HPDE6-E6E7 (cell line): ENCODE measurements at regions not wholly inside any gene's neighbourhood (a gene's known extent, or its start where the extent isn't known, plus 50 kb on each side); places are given as distances from the start of the nearest gene placed in this dataset.
"Not testable (repeated sequence)": the region's sequence is repeated elsewhere in the genome, so short reads cannot be mapped to it uniquely, and the experiment has no call there.

Source experiments
- DNase-seq: peaks from one replicate; pipeline ENCODE4 v3.0.0; 2011; ENCODE audit warnings: missing footprints; ENCODE audit errors: extremely low spot score

DNA sequence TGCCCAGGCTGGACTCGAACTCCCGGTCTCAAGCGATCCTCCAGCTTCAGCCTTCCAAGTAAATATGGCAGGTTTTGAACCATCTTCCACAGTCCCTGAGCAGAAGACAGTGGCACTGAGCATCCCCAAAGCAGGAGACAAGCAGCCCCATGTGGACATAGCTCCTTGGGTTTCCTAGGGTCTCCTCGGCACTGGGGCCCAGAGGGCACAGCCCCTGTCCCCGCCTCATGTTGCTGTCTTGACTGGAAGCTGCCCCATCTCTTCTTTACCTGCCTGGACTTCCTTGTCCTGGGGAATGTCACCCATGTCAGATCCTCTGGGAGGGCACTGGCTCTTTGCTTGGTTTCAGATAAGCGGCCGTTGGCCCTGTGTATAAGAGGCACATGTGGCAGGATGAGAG lies 263.7 kb upstream of the RAB4A start:
- DNase-seq, result no peak

DNA sequence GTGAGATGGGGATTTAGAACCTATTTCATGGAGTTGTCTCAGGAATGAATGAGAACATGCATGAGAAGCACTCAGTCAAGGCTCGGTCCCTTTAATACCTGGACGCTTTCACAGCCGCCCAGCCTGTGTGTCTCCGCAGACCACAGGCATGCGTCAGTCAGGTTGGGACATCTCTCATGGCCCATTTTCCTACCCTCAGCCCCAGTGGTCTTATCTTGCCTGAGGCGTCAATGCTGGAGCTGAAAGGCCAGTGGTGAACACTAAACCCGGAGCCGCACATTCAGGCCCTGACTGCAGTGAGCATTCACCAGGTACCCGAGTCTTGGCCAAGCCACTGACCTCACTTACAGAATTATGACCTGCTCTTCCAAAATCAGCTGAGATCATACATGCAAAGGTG lies 263.2 kb upstream of the RAB4A start:
- no peak for DNase-seq

DNA sequence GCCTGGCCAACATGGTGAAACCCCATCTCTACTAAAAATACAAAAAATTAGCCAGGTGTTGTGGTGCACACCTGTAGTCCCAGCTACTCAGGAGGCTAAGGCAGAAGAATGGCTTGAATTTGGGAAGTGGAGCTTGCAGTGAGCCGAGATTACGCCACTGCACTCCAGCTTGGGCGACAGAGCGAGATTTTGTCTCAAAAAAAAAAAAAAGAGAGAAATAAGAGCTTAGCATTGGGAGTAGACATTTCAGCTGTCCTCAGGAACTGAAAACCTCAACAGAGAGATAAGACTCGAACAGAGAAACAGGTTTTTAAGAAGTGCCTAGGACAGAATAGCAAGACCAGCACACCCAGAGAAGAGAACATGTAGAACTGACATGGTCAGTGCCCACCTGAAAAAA lies 262.6 kb upstream of the RAB4A start:
- not testable (repeated sequence) for DNase-seq

DNA sequence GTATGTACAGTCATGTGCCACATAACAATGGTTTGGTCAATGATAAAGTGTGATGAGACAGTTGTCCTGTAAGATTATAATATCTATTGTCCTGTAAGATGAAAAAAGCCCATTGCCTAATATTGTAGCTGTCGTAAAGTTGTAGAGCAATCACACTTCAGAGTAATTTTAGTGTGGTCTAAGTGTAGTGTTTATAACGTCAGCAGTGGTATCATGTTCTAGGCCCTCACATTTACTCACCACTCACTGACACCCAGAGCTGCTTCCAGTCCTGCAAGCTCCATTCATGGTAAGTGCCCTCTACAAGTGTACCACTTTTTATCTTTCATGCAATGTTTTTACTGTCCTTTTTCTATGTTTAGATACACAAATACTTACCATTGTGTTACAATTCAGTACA lies 259.9 kb upstream of the RAB4A start:
- DNase-seq, result no peak

DNA sequence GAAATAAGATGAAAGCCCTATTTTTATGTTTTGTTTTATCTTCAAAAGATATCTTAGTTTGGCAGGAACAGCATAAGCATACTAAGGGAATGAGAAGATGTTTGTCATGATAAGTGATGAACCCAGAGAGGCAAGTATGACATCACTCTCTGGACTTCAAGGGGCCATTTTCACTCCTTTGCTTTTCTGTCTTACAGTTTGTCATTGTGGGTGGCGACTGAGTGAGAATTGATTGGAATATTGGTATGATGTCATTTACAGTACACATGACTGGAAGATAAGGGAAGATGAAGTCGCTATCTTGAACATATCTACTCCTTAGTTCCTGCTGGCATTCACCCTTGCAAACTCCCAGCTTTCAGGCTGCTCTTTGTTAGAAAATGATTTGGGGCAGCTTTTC lies 258.1 kb upstream of the RAB4A start:
- no peak for DNase-seq

DNA sequence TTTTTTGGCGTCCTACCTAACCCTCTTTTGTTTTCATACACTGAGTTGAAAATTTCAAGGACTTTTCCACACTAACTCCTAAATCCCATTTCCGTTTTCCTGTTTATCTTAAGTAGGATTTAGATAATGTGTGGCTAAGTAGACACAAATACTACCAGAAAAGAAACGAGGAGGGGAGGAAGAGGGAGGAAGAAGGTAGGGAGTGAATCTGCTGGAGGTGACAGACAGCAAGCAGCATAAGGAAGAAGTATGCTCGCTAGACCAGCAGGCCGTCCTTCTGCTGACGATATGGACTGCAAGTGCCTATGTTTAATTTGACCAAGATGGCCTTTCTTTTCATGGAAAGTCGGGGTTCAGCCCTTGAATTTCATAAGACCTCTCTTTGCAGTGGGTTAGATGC lies 256.9 kb upstream of the RAB4A start:
- no peak for DNase-seq

DNA sequence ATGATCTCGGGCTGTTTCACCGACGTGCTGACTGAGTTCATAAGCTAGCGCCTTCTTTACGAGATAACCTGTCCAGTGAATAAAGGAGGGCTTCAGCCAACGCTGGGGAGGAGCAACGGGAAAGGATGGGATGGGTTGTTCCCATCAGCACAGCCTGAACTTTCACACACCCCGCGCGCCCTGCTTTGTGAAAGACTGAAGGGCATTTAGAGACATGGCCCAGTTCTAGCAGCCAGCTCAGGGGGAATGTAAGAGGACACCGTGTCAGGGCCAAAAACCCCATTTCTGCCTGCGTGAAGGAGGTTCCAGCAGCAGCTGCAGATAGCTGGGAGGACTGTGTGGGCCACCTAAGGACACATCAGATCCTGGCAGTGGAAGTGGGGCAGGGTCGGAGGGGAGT lies 255.1 kb upstream of the RAB4A start:
- no peak for DNase-seq

DNA sequence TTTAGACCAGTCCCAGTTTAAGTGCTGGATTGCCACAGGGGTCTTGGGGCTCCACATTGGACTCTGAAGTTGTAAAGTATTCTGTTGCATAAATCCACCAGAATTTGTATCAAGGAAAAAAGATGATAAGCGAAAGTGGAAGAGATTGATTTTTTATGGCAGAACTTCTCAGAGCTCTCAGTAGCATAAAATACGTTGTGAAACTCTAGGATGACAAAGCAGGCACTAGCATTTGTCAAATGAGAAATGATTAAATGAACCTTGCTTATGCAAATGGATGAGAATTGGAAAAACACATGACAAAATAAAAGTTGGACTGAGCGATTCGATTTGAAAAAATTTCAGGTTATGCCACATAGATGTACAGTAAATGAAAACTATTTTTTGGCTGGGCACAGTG lies 253.8 kb upstream of the RAB4A start:
- no peak for DNase-seq

DNA sequence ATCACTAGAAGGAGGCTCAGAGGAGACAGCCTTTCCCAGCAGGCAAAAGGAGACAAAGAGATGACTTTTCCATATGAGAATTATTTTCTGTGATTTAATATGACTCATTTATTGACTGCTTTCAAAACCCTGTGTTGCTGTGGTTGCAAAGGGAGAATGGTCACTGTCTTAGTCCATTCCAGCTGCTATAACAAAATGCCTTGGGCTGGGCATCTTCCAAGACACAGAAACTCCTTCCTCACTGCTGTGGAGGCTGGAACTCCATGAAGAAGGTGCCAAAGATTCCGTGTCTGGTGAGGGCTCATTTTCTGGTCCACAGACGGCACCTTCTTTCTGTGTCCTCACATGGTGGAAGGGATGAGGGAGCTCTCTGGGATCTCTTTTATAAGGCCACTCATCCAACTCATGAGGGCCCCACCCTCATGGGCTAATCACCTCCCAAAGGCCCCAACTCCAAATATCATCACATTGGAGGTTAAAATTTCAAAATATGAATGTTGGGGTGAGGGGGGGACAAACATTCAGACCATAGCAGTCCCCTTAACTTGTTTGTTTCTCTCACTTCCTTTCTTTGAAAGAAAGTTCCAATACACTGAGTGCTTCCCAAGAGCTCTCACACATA lies 252.1 kb upstream of the RAB4A start:
- no peak for DNase-seq

DNA sequence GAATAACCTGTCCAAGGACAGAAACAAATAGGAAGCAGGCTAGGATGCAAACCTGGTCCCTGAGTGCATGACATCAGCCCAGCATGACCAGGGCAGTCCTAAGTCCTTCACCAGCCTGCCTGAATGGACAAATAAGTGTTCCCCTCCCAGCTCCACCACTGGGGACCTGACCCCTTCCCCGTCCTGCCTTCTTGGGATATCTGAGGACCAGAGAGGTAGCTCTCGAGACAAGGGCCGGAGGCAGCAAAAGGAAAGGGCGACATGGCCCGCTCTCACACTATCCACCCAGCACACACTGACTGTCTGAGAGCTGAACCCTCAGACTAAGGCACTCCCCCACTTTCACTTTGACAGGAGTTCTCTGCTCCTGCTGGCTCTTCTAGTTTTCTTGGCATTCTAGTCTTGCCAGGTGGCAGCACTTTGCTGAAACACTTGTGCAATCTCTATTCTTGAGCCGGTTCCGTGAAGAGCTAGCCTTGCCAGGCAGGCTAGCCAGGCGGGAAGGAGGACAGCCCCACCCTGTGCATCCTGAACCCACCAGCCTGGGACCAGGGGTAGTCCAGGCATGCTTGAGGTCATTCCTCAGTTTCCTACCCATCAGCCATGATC lies 251.1 kb upstream of the RAB4A start:
- DNase-seq, result no peak

DNA sequence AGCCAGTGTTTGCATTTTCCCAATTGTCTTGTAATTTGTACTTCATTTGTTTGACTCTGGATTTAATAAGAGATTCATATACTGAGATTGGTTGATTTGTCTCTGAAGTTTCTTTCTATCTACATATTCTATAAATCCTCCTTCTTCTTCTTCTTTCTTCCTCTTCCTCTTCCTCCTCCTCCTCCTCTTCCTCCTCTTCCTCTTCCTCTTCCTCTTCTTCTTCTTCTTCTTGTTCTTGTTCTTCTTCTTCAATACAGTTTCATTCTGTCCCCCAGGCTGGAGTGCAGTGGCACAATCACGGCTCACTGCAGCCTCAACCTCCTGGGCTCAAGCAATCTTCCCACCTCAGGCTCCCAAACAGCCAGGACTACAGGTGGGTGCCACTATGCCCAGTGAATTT lies 249.9 kb upstream of the RAB4A start:
- DNase-seq, result not testable (repeated sequence)

DNA sequence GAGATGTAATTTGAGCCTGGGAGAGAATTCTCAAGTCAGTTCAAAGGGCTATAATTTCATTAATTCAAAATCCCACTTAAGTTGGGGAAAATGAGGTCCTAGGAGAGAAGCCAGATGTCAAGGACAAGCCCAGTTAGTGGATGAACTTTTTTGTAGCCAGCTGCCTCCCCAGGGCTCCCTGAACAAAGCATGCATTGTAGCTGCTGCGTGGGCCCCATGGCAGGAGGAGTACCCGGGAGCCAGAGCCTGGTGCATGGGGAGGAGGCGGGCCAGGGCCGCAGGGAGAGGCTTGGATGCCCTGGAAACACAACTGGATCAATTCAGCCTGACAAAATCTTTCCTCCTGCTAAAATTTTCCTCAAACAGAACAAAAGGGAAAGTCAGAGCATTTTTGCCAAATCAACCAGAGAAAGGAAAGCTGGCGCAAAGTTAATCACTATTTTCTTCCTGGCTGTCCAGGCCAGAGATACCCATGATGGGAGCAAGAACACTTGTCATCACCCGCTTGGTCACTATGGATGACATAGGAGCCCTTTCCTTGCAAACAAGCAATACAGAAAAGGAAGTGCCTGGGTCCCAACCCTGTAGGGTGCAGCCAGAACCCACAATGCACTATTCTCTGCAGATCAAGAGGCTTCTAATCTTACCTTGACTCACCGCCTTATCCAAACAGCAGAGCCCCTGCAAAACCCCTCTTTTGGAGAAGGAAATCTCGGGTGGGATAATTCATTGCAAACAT lies 248.1 kb upstream of the RAB4A start:
- DNase-seq, result no peak

DNA sequence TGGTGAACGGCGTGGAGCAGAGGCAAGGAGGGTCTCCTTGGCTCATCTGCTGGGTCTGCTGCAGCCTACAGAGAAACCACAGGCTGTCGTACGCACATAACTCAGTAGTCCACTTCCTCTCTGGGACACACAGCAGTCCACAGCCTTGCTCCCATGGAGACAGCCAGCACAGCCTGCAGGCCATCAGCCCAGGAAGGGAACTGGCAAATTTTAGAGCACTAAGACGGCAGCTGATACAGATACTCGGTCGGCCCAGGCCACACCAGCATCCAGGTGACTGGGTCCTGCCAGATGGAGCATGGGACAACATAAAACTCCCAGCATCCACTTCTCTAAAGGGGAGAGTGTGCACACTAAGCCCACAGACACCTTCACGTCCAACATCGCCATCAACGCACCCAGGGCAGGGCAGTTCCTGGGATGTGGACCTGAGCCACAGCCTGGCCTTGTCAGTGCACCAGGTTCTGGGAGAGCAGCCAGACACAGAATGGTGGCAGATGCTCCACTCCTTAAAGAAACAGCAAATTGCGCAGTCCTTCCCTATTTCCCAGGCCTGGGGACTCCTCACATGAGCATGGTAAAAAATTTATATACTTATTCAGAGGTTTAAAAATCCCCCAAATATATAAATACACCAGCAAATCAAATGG lies 247.1 kb upstream of the RAB4A start:
- no peak for DNase-seq

DNA sequence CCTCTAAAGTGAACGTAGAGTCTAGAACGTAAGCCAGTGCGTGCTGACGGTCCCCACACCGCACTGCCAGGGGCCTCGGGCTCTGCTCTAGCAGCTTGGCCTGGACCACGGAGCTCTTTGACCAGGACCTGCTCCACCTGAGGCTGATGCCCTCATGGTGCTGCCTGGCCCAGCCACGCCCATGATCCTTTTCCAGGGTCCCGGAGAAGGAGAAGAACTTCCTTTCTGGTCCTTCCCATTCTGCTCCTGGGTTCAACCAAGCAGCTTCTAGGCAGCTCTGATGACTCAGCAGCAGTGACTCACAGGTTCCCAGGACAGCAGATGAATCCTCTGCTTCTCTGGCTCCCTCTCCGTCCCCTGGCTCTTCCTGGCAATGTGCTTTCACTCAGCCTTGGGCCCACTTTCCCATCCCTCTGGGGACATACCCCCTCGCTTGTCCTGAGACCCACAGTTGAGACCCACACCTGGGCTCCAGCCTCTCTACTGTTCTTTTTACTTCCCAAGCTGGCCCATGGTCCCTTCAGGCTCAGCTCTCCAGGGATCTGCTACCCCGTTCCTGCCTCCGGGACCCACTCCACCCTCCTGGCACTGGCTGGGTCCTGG lies 246.3 kb upstream of the RAB4A start:
- peak; percentile 72 for DNase-seq

DNA sequence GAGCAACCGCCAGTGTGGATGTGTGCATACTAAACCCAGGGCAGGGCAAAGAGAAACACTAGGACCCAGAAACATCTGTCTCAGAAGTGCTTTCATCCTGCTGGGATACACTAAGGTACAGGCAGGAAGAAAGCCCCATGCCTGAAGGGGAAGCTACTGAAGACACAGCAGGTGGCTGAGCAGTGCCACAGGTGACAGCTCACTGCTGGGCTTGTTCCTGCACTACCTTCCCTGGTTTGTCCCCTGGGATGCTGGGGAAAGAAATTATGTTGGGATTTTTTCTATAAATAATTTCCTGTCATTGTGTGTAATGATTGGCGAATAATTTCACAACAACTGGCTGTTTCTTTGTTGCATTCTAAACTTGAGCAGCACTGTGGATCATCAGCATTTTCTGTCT lies 245.3 kb upstream of the RAB4A start:
- no peak for DNase-seq

DNA sequence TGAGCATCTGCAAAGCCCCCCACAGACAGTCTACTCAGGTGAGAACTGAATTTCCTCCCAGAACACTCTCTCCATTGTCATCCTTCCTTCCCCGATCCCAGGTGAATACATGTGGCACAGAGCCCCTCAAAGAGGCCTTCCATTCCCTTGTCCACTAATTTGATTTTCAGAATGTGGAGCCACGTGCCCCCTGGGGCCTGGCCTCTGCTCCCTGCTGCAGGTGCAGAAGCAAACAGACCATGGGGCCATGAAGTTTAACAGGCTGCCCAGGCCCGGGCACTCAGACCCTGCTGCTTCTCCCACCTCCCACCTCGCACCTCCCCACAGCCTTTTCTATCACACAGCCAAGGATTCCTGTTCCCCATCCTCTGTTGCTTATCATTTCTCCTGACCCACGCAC lies 243.8 kb upstream of the RAB4A start:
- DNase-seq, result no peak

DNA sequence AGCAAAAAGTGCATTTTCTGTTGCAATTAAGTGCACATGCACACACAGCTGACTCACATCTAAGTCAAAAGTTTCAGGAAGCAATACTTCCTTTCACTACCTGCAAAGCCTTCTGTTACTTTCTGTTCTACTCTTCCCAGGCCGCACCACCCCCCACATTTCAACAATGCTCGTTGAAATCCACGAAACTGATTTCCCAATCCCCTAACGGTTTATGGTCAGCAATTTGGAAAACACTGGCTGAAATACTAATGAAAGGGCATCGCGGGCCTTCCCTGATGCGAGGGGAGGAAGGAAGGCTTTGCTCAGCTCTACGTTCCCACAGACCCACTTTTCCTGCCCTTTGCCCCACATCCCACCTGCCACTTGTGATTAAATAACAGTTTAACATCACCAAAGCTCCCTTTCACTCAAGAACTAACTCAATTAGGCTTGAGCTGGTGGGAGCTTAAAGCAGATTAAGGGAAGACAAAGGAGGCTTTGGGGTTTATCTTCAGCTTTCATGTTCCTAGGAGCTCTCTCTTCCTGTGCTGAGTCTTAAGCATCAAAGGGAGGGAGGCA lies 243.2 kb upstream of the RAB4A start:
- no peak for DNase-seq

DNA sequence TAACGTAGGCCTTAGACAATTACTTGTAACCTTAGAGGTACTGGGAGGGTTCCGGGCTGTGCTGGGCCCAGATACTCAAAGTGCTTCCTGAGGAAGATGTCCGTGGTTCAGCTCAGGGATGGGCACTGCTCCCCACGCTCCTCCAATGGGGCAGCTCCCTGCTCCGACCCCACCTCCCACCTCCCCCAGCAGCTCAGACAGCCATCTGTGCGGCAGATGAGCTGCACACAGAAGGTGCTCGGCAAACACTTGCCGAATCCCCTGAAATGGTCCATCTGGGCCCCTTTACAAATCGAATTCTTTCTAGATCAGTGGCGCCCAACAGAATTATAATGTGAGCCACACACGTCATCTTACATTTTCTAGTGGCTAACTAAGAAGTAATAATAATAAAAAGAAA lies 242.4 kb upstream of the RAB4A start:
- no peak for DNase-seq

DNA sequence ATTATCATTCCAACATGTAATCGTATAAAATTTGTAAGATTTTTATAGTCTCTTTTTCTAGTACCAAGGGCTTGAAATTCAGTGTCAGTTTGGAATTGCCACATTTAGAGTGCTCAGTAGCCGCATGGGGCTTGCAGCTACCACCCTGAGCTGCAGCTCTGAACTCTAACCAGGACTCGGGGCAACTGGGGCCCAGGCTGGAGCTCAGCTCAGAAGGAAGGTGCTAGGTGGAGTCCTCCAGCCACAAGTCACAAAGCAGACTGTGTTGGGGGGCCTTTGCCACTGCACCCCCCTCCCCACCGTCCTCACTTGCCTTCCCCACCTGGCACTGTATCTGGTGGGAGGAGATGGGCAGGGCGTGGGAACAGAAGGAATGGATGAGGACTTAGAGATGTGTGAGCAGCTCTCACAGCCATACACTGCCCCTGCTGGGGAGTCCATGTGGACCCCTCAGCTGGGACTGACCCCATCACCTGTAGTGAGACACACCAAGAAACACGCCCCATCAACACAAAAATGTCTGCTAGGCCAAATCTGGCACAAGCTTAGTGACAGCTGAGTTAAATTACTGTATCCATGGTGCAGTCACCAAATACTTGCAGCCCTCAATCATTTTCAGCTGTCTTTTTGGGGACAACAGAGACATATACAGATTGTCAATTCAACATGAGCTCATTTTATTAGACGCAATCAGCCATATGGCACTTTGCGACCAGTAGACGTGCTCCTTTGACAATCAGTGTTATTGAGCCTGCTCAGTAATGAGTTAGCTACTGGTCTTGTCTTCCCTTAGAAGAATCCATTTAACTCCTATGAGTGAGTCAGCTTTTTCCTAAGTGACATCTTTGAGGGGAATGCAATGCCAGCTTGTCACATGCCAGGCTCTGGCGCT lies 241.7 kb upstream of the RAB4A start:
- no peak for DNase-seq

DNA sequence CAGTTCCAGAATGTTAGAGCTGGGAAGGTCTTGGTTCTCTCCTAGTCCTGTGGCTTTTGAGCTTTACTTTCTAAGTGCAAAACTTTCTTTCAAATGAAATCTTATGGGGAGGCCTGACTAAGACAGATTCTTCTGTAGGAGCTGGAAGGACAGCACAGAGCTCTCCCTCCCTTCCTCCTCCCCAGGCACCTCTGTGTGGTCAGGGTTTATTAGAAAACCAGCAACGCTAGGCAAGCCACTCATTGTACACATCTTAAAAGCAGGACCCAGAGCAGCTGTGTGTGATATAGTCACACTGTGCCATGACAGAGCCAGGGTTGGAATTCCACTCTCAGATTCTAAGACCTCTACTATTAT lies 241.1 kb upstream of the RAB4A start:
- DNase-seq, result no peak

DNA sequence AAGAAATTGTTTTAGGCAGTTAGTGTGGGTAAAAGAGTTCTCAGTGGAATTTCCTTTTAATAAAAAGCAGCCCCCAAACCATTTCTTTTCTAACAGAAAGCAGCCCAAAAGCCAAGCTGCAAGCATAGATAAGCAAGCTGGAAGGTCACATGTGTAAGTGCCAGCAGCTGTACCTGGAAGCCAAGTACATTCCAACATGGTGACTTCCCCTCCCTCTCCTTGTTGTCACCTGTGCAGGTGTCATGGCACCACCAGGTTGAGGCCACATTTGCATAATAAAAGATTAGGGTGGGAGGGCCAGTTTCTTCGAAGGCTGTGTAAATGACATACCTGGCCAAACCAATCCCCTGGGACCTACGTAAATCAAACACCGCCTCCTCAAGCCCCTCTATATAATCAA lies 240.3 kb upstream of the RAB4A start:
- no peak for DNase-seq
